Neural cell (in vitro differentiated cells): ENCODE measurements at regions not wholly inside any gene's neighbourhood (a gene's known extent, or its start where the extent isn't known, plus 50 kb on each side); places are given as distances from the start of the nearest gene placed in this dataset.

Experiments
- POLR2AphosphoS5 ChIP-seq: IDR thresholded peaks from 2 replicates; pipeline ENCODE4 v1.6.1; 2012
- TAF1 ChIP-seq: IDR thresholded peaks from 2 replicates; pipeline ENCODE4 v1.6.1; 2012; ENCODE audit warnings: low read depth
- TF ChIP-seq, protein P1 (sequence below): fragments of 450-650 bp; IDR thresholded peaks from 2 replicates; pipeline ENCODE4 v1.5.1; 2014; ENCODE audit warnings: antibody characterized with exemption, mild to moderate bottlenecking, moderate library complexity; ENCODE audit not compliant: poor library complexity, severe bottlenecking

- TF ChIP-seq TAF1 (no peak), POLR2AphosphoS5 (no peak)
- TF ChIP-seq, protein P1, sequence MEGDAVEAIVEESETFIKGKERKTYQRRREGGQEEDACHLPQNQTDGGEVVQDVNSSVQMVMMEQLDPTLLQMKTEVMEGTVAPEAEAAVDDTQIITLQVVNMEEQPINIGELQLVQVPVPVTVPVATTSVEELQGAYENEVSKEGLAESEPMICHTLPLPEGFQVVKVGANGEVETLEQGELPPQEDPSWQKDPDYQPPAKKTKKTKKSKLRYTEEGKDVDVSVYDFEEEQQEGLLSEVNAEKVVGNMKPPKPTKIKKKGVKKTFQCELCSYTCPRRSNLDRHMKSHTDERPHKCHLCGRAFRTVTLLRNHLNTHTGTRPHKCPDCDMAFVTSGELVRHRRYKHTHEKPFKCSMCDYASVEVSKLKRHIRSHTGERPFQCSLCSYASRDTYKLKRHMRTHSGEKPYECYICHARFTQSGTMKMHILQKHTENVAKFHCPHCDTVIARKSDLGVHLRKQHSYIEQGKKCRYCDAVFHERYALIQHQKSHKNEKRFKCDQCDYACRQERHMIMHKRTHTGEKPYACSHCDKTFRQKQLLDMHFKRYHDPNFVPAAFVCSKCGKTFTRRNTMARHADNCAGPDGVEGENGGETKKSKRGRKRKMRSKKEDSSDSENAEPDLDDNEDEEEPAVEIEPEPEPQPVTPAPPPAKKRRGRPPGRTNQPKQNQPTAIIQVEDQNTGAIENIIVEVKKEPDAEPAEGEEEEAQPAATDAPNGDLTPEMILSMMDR: no peak
Observed at GRCh38 chr11:106160494-106160893, 83.0 kb downstream of the AASDHPPT start.
